ENCODE measurements at regions not wholly inside any gene's neighbourhood (a gene's known extent, or its start where the extent isn't known, plus 50 kb on each side); places are given as distances from the start of the nearest gene placed in this dataset.

DNA sequence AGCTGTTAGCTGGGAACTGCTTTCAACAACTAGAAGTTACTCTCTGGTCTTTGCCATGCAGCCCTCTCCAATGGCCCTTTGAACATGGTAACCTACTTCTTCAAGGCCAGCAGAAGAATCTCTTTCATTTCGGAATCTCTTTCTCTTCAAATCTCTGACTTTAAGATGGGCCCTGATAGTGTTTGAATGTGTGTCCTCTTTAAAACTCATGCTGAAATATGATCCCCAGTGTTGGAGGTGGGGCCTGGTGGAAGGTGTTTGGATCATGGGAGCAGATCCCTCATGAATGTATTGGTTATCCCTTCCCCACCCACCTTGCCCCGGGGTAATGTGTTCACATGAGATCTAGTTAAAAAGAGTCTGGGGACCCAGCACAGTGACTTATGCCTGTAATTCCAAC lies 54.5 kb upstream of the SOX13 start:
- Mint-ChIP-seq H3K4me3 (ENCODE audit: low read depth) (no peak overlapping the region), H3K36me3 (ENCODE audit: insufficient read depth) (no peaks in the 10 kb centered on the region), H3K9me3 (ENCODE audit: low read depth) (no peaks in the 10 kb centered on the region), H3K4me1 (ENCODE audit: low read depth) (peaks cover 5% of the 10 kb centered on the region), H3K27ac (no peak overlapping the region), H3K27me3 (no peaks in the 10 kb centered on the region)
- no peak for DNase-seq (ENCODE audit: low spot score, unreplicated experiment)
- TF ChIP-seq, protein P1, sequence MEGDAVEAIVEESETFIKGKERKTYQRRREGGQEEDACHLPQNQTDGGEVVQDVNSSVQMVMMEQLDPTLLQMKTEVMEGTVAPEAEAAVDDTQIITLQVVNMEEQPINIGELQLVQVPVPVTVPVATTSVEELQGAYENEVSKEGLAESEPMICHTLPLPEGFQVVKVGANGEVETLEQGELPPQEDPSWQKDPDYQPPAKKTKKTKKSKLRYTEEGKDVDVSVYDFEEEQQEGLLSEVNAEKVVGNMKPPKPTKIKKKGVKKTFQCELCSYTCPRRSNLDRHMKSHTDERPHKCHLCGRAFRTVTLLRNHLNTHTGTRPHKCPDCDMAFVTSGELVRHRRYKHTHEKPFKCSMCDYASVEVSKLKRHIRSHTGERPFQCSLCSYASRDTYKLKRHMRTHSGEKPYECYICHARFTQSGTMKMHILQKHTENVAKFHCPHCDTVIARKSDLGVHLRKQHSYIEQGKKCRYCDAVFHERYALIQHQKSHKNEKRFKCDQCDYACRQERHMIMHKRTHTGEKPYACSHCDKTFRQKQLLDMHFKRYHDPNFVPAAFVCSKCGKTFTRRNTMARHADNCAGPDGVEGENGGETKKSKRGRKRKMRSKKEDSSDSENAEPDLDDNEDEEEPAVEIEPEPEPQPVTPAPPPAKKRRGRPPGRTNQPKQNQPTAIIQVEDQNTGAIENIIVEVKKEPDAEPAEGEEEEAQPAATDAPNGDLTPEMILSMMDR (IDR thresholded peaks at IDR 0.05; ENCODE audit: unreplicated experiment): no peak

Measured in progenitor cell of endocrine pancreas (in vitro differentiated cells).